Activated CD4-positive, alpha-beta T cell treated with anti-CD3 and anti-CD28 coated beads, Interleukin-2, amount 10 ng/mL, durations not matched to agents 24 days and 14 days (primary cell): ENCODE measurements at regions not wholly inside any gene's neighbourhood (a gene's known extent, or its start where the extent isn't known, plus 50 kb on each side); places are given as distances from the start of the nearest gene placed in this dataset.

Source experiments
- DNase-seq: peaks from one replicate; pipeline ENCODE4 v3.0.0; 2022
- H3K27ac Mint-ChIP-seq: one replicate; pipeline ENCODE4 v1.8.0; 2022; ENCODE audit warnings: mild to moderate bottlenecking, mixed read lengths
- H3K27me3 Mint-ChIP-seq: one replicate; pipeline ENCODE4 v1.8.0; 2022; ENCODE audit warnings: mixed read lengths
- H3K36me3 Mint-ChIP-seq: one replicate; pipeline ENCODE4 v1.8.0; 2022; ENCODE audit warnings: low read depth, mild to moderate bottlenecking, mixed read lengths
- H3K4me1 Mint-ChIP-seq: one replicate; pipeline ENCODE4 v1.8.0; 2021; ENCODE audit warnings: mixed read lengths
- H3K4me3 Mint-ChIP-seq: one replicate; pipeline ENCODE4 v1.8.0; 2022; ENCODE audit warnings: mild to moderate bottlenecking, moderate library complexity, mixed read lengths
- H3K9me3 Mint-ChIP-seq: one replicate; pipeline ENCODE4 v1.8.0; 2021; ENCODE audit warnings: mixed read lengths
- intact Hi-C: fragments of 100-400 bp; cut with micrococcal nuclease; formaldehyde crosslinking; loops from one replicate; pipeline ENCODE4 v1.15.1; 2023

DNA sequence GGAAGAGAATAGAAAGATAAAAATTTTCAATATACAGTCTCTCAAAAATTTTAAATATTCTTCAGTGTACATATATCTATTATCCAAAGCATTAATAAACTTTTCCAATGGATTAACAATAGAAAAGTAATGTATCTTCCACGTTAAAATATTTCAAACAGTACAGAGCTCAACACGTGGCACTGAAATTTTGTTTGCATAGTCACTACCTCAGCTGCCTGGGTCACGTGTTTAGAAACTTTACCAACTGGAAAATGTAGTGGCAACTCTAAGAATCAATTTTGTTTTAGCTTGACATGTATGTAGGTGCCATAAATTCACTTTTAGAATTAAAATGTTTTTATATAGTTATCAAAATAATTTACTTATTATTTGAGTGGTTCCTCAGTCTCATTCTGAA, 85.3 kb downstream of the CNTN3 start:
- Mint-ChIP-seq H3K27ac (no peak overlapping the region), H3K27me3 (no peaks in the 10 kb centered on the region), H3K4me1 (no peaks in the 10 kb centered on the region), H3K36me3 (no peaks in the 10 kb centered on the region), H3K4me3 (no peak overlapping the region), H3K9me3 (peaks cover 11% of the 10 kb centered on the region)
- intact Hi-C loops = no loop called here
- DNase-seq = no peak

DNA sequence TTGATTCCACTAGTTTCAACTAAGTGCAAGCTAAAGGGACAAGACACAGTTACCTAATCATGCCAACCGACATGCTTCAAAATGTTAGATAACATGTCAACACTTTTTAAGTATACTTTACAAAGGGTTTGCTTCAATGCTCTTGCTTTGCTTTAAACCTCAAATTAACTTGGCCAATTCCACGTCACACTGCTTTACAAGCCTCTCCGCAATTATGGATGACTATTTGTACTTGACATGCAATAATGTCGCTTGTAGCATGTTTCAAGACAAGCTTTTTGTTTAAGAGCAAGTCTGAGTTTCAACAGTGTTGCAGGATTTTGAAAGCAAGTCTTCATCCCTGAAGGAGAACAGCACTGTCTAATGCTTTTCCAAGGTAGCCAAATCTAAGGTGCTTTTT, 86.9 kb downstream of the CNTN3 start:
- H3K27ac Mint-ChIP-seq = no peak overlapping the region
- peaks cover 11% of the 10 kb centered on the region for H3K9me3 Mint-ChIP-seq
- no peak overlapping the region for H3K4me3 Mint-ChIP-seq
- intact Hi-C loops = no loop called here
- DNase-seq = no peak
- H3K4me1 Mint-ChIP-seq = no peaks in the 10 kb centered on the region
- H3K36me3 Mint-ChIP-seq = no peaks in the 10 kb centered on the region
- H3K27me3 Mint-ChIP-seq = no peaks in the 10 kb centered on the region

- Mint-ChIP-seq H3K27me3 (no peaks in the 10 kb centered on the region), H3K36me3 (no peaks in the 10 kb centered on the region), H3K27ac (no peak overlapping the region), H3K4me1 (no peaks in the 10 kb centered on the region), H3K4me3 (no peak overlapping the region), H3K9me3 (no peaks in the 10 kb centered on the region)
- no peak for DNase-seq
- intact Hi-C loops = no loop called here
These were observed 90.6 kb downstream of the CNTN3 start for GRCh38 chr3:74523811-74524210.

DNA sequence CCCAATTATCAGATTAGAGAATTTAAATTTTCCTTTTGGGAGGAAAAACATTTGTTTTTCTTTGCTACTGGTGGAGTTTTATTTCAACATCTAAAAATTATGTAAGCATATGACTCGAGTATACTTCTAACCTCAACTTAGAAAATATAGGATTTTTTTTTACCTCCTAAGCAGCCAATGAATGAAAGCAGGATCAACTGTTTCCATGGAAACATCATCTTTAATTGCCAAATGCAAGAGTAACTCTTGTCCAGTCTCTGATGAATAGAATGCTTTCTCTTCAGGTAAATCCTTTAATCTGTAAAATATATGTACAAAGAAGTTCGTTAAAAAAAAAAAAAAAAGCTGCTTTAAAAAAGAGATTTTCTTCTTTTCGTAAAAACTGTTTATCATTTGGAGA, 93.6 kb downstream of the CNTN3 start:
- DNase-seq = no peak
- no peak overlapping the region for H3K27ac Mint-ChIP-seq
- H3K27me3 Mint-ChIP-seq = no peaks in the 10 kb centered on the region
- no peaks in the 10 kb centered on the region for H3K36me3 Mint-ChIP-seq
- no peak overlapping the region for H3K4me3 Mint-ChIP-seq
- H3K4me1 Mint-ChIP-seq = no peaks in the 10 kb centered on the region
- H3K9me3 Mint-ChIP-seq = no peaks in the 10 kb centered on the region
- intact Hi-C loops = no loop called here

DNA sequence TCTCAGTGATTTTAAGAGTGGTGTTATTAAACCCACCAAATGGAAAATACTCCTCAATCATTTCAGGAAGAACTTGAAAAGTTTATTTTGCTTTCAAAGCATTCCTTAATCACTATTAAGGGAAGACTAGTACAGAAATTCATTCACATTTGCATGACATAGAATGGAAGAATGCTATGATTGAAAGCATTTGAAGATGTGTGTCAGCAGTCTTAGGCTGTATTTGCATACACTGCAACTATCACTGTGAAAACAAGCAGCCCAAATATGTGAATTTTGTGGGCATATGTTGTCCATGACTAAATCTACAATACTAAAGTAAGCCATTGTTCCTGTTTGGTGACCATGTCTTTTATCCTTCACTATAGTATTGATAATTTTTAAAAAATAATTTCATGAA, 95.8 kb downstream of the CNTN3 start:
- H3K27ac Mint-ChIP-seq = no peak overlapping the region
- H3K36me3 Mint-ChIP-seq = no peaks in the 10 kb centered on the region
- intact Hi-C loops = no loop called here
- H3K4me3 Mint-ChIP-seq = no peak overlapping the region
- H3K27me3 Mint-ChIP-seq = no peaks in the 10 kb centered on the region
- no peaks in the 10 kb centered on the region for H3K9me3 Mint-ChIP-seq
- H3K4me1 Mint-ChIP-seq = no peaks in the 10 kb centered on the region
- DNase-seq = no peak

- no peaks in the 10 kb centered on the region for H3K27me3 Mint-ChIP-seq
These were observed 98.4 kb downstream of the CNTN3 start for GRCh38 chr3:74516019-74516418.

DNA sequence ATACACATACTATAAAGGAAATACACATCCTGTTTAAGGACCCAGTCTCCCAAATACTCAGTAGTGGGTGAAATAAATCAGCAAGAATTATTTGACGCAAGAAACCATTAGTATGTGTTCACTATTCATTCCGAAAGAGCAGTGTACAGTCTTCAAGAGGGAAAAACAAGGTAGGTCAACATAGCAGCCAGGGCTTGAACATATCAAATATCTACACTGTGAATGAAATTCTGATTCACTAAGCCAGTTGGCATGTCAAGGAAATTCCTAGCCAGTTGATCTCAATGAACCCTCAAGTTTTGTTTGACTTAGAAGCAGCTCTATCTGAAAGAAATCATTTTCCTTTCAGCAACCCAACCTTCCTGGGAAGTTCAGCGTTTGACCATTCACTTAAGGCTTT, 99.0 kb downstream of the CNTN3 start:
- DNase-seq = no peak
- H3K9me3 Mint-ChIP-seq = no peaks in the 10 kb centered on the region
- H3K27me3 Mint-ChIP-seq = no peaks in the 10 kb centered on the region
- no peak overlapping the region for H3K27ac Mint-ChIP-seq
- intact Hi-C loops = no loop called here
- H3K36me3 Mint-ChIP-seq = no peaks in the 10 kb centered on the region
- no peaks in the 10 kb centered on the region for H3K4me1 Mint-ChIP-seq
- no peak overlapping the region for H3K4me3 Mint-ChIP-seq

More at GRCh38 chr3:74516019-74516418, 98.4 kb downstream of the CNTN3 start:
- Mint-ChIP-seq H3K4me3 (no peak overlapping the region), H3K4me1 (no peaks in the 10 kb centered on the region), H3K27ac (no peak overlapping the region), H3K36me3 (no peaks in the 10 kb centered on the region), H3K9me3 (no peaks in the 10 kb centered on the region)
- DNase-seq = no peak
- intact Hi-C loops = no loop called here

GRCh38 chr3:74511078-74511477, 103.4 kb downstream of the CNTN3 start:
- DNase-seq = no peak
- no peak overlapping the region for H3K27ac Mint-ChIP-seq
- intact Hi-C loops = no loop called here
- no peaks in the 10 kb centered on the region for H3K9me3 Mint-ChIP-seq
- no peaks in the 10 kb centered on the region for H3K4me1 Mint-ChIP-seq
- H3K4me3 Mint-ChIP-seq = no peak overlapping the region
- H3K36me3 Mint-ChIP-seq = no peaks in the 10 kb centered on the region
- no peaks in the 10 kb centered on the region for H3K27me3 Mint-ChIP-seq

DNA sequence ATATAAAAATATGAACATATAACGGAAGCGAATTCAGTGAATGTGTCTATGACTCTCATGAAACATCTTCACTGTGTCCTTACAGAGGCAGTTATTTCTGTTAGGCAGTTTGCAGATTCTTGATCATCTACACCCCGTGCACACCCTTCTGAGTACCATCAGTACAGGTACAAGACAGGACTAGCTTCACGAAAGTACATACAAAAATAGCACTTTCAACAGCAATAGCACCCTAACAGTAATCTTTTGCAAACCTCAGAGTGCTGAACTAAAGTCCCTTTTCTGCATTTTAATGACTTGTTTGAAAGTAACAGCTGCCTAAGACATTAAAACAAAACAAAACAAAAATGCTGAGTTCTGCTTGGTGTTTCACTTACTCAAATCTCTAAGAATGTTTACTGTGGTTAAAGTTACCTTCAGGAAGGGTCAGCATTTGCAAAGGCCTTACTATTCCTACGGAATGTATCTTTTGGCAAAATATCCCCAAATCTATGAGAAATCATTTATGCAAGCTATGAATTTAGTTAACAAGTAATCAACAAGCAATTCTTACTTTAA, 104.1 kb downstream of the CNTN3 start:
- Mint-ChIP-seq H3K27ac (no peak overlapping the region), H3K36me3 (no peaks in the 10 kb centered on the region), H3K9me3 (no peaks in the 10 kb centered on the region), H3K4me1 (no peaks in the 10 kb centered on the region), H3K4me3 (no peak overlapping the region), H3K27me3 (no peaks in the 10 kb centered on the region)
- DNase-seq = no peak
- intact Hi-C loops = no loop called here

DNA sequence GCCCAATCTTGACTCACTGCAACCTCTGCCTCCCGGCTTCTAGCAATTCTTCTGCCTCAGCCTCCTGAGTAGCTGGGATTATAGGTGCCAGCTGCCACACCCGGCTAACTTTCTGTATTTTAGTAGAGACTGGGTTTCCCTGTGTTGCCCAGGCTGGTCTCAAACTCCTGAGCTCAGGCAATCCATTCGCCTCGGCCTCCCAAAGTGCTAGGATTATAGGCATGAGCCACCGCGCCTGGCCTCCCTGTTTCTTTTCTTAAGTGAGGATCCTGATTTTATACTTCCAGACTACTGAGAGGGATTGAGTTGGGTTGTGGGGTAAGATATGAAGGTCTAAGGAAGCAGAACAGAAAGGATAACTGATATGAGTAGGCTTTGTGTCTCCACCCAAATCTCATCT, 106.8 kb downstream of the CNTN3 start:
- intact Hi-C loops = no loop called here
- Mint-ChIP-seq H3K27me3 (no peaks in the 10 kb centered on the region), H3K4me3 (no peak overlapping the region), H3K36me3 (no peaks in the 10 kb centered on the region), H3K4me1 (no peaks in the 10 kb centered on the region), H3K9me3 (no peaks in the 10 kb centered on the region), H3K27ac (no peak overlapping the region)
- no peak for DNase-seq

DNA sequence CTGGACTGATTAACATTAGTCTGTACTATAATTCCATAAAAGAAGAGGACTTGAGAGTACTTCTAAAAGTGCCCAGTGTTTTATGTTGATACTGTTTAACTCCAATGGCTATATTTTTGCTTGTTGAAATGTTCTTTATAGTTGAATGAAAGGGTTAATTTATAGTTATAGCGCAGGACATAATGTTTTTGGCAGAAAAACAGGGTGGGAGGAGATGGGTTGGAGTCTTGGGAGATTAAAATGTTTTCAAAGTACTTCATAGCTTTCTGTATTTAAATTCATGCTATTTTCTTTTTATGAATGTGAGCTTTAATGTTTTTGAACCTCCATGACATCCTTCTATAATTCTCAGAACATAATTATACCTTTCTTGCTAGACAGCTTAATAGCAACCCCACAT, 108.2 kb downstream of the CNTN3 start:
- H3K4me1 Mint-ChIP-seq = no peaks in the 10 kb centered on the region
- DNase-seq = no peak
- H3K4me3 Mint-ChIP-seq = no peak overlapping the region
- no peaks in the 10 kb centered on the region for H3K9me3 Mint-ChIP-seq
- no peaks in the 10 kb centered on the region for H3K27me3 Mint-ChIP-seq
- intact Hi-C loops = no loop called here
- H3K27ac Mint-ChIP-seq = no peak overlapping the region
- no peaks in the 10 kb centered on the region for H3K36me3 Mint-ChIP-seq

GRCh38 chr3:74501007-74501406, 113.5 kb downstream of the CNTN3 start:
- no peaks in the 10 kb centered on the region for H3K36me3 Mint-ChIP-seq
- no peak overlapping the region for H3K4me3 Mint-ChIP-seq
- intact Hi-C loops = no loop called here
- no peak for DNase-seq
- H3K27me3 Mint-ChIP-seq = no peaks in the 10 kb centered on the region
- H3K27ac Mint-ChIP-seq = no peak overlapping the region
- H3K9me3 Mint-ChIP-seq = no peaks in the 10 kb centered on the region
- no peaks in the 10 kb centered on the region for H3K4me1 Mint-ChIP-seq

DNA sequence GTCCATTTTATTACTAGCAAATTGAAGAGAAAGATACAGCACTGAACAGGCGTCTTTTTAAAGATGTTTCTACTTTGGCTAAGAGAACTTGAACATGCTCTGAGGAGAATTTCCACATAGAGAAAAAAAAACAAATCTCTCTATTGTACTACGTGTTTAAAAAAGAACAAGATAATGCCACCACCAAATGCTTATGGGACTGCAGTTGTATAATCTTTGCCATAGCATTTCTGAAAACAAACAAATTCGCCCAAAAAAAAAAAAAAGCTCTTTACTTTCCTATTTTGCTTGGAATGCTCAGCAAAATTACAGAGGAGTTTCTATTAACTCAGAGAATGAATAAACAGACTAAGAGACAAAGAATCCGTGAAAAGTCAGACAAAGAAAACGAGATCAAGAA, 114.2 kb downstream of the CNTN3 start:
- H3K27me3 Mint-ChIP-seq = no peaks in the 10 kb centered on the region
- H3K36me3 Mint-ChIP-seq = no peaks in the 10 kb centered on the region
- H3K9me3 Mint-ChIP-seq = no peaks in the 10 kb centered on the region
- no peak for DNase-seq
- H3K4me3 Mint-ChIP-seq = no peak overlapping the region
- H3K27ac Mint-ChIP-seq = no peak overlapping the region
- intact Hi-C loops = no loop called here
- H3K4me1 Mint-ChIP-seq = no peaks in the 10 kb centered on the region

GRCh38 chr3:74491874-74492273, 122.6 kb downstream of the CNTN3 start:
- Mint-ChIP-seq H3K4me1 (no peaks in the 10 kb centered on the region), H3K27ac (no peak overlapping the region), H3K9me3 (no peaks in the 10 kb centered on the region), H3K27me3 (no peaks in the 10 kb centered on the region), H3K36me3 (no peaks in the 10 kb centered on the region), H3K4me3 (no peak overlapping the region)
- intact Hi-C loops = no loop called here
- no peak for DNase-seq

DNA sequence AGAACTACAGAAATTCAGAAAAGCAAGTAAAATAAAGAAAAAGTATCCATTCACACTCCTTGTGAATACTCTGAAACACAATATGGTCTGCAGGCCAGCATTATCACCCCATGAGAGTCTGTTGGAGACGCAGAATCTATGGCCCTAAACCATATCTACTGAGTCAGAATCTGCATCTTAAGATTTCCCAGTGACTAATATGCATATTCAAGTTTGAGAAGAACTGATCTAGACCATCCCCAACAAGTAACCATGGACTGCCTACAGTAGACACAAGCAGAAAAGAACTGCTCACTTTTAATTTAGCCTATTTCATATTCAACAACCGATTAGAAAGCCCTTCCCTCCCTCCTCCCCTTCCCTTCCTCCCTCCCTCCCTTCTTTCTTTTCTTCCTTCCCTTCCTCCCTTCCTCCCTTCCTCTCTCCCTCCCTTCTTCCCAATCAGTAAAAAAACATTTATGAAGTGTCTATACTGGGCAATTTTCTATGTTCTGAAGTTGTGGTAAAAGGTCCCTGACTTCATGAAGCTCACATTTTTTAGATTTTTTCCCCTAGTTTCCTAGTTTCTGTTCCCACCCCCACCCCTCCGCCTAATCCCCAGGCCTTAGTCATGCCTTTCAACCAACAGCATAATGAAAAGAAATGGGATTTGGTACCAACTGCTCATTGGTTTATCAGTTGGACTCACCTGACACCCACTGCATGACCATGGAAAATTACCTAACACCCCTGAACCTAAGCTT, 125.2 kb downstream of the CNTN3 start:
- Mint-ChIP-seq H3K9me3 (no peaks in the 10 kb centered on the region), H3K4me1 (no peaks in the 10 kb centered on the region), H3K27me3 (no peaks in the 10 kb centered on the region), H3K36me3 (no peaks in the 10 kb centered on the region), H3K4me3 (no peak overlapping the region), H3K27ac (no peak overlapping the region)
- intact Hi-C loops = no loop called here
- DNase-seq = no peak
